Activated naive CD4-positive, alpha-beta T cell (primary cell): ENCODE measurements at regions not wholly inside any gene's neighbourhood (a gene's known extent, or its start where the extent isn't known, plus 50 kb on each side); places are given as distances from the start of the nearest gene placed in this dataset.
"Not testable (repeated sequence)": the region's sequence is repeated elsewhere in the genome, so short reads cannot be mapped to it uniquely, and the experiment has no call there.

ENCODE experiments used
- DNase-seq, 4 experiments: peaks; one replicate each; lab custom pipeline; 2025; lab: John Stamatoyannopoulos, UW

- DNase-seq, result no peak
Observed at GRCh38 chr12:34304001-34304400, 281.7 kb downstream of the ALG10 start.

GRCh38 chr12:34304546-34304945, 282.2 kb downstream of the ALG10 start:
- no peak for DNase-seq

GRCh38 chr12:34305176-34305575, 282.9 kb downstream of the ALG10 start:
- DNase-seq, result no peak

GRCh38 chr12:34306133-34306830, 284.0 kb downstream of the ALG10 start:
- DNase-seq, result no peak

GRCh38 chr12:34309806-34310804, 287.8 kb downstream of the ALG10 start:
- not testable (repeated sequence) for DNase-seq

GRCh38 chr12:34311337-34311736, 289.0 kb downstream of the ALG10 start:
- DNase-seq, result no peak

- DNase-seq, result no peak
Observed at GRCh38 chr12:34327671-34328070, 305.4 kb downstream of the ALG10 start.

- DNase-seq, result no peak
Observed at GRCh38 chr12:34333337-34333736, 311.0 kb downstream of the ALG10 start.

GRCh38 chr12:34334538-34334937, 312.2 kb downstream of the ALG10 start:
- DNase-seq, result no peak

- DNase-seq, result no peak
Observed at GRCh38 chr12:34334953-34335743, 312.9 kb downstream of the ALG10 start.

- DNase-seq, result no peak
Observed at GRCh38 chr12:34335819-34336262, 313.5 kb downstream of the ALG10 start.

GRCh38 chr12:34336619-34337465, 314.5 kb downstream of the ALG10 start:
- DNase-seq, result no peak

GRCh38 chr12:34338751-34339150, 316.5 kb downstream of the ALG10 start:
- DNase-seq, result no peak

- no peak for DNase-seq
Observed at GRCh38 chr12:34339922-34340321, 317.6 kb downstream of the ALG10 start.

GRCh38 chr12:34340534-34341361, 318.5 kb downstream of the ALG10 start:
- no peak for DNase-seq

GRCh38 chr12:34341362-34341733, 319.1 kb downstream of the ALG10 start:
- DNase-seq, result no peak

GRCh38 chr12:34342048-34342447, 319.8 kb downstream of the ALG10 start:
- no peak for DNase-seq

- no peak for DNase-seq
Observed at GRCh38 chr12:34343345-34343744, 321.0 kb downstream of the ALG10 start.

GRCh38 chr12:34343766-34344165, 321.5 kb downstream of the ALG10 start:
- DNase-seq, result no peak

GRCh38 chr12:34344851-34345522, 322.7 kb downstream of the ALG10 start:
- DNase-seq, result no peak
